Superior temporal gyrus (tissue), 1 donor: ENCODE measurements at regions not wholly inside any gene's neighbourhood (a gene's known extent, or its start where the extent isn't known, plus 50 kb on each side); places are given as distances from the start of the nearest gene placed in this dataset.
"Not testable (repeated sequence)": the region's sequence is repeated elsewhere in the genome, so short reads cannot be mapped to it uniquely, and the experiment has no call there.

Source experiments
- DNase-seq: peaks from one replicate; pipeline ENCODE4 v3.0.0-alpha.2; 2016; ENCODE audit errors: extremely low spot score

GRCh38 chr18:60015826-60016225 is 116.0 kb downstream of the PMAIP1 start:
- not testable (repeated sequence) for DNase-seq

GRCh38 chr18:60013148-60013547 is 113.4 kb downstream of the PMAIP1 start:
- DNase-seq: not testable (repeated sequence)

GRCh38 chr18:60010984-60011383 is 111.2 kb downstream of the PMAIP1 start:
- no peak for DNase-seq

GRCh38 chr18:60010513-60010912 is 110.7 kb downstream of the PMAIP1 start:
- no peak for DNase-seq

GRCh38 chr18:60007661-60008060 is 107.9 kb downstream of the PMAIP1 start:
- no peak for DNase-seq

- DNase-seq: no peak
Observed at GRCh38 chr18:60003610-60004185, 103.9 kb downstream of the PMAIP1 start.

GRCh38 chr18:59996370-59996966 is 96.7 kb downstream of the PMAIP1 start:
- peak; percentile 76 for DNase-seq

DNA sequence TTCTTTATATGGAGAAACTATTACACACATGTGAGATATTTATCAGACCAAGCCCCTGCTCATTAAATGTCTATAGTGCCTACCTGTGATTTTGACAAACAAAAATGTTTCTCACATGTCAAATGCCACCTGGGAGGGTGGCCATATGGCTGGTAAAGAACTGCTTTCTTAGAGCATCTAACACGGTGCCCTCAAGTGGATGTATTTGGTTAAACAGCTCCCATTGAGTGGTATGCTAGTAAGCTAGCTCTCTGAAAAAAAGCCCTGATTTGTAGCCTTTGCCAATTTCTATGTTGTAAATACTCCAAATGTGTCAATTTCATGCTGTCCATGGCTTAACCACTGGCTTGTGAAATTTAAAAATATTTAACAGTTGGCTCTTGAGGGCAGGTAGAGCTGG is 94.6 kb downstream of the PMAIP1 start:
- no peak for DNase-seq

- no peak for DNase-seq
Observed at GRCh38 chr18:59993560-59993959, 93.8 kb downstream of the PMAIP1 start.

GRCh38 chr18:59990121-59990823 is 90.5 kb downstream of the PMAIP1 start:
- no peak for DNase-seq

- DNase-seq: peak; percentile 81
Observed at GRCh38 chr18:59988098-59988706, 88.4 kb downstream of the PMAIP1 start.

GRCh38 chr18:59987102-59987501 is 87.3 kb downstream of the PMAIP1 start:
- DNase-seq: no peak

- DNase-seq: no peak
Observed at GRCh38 chr18:59986139-59986538, 86.3 kb downstream of the PMAIP1 start.

DNA sequence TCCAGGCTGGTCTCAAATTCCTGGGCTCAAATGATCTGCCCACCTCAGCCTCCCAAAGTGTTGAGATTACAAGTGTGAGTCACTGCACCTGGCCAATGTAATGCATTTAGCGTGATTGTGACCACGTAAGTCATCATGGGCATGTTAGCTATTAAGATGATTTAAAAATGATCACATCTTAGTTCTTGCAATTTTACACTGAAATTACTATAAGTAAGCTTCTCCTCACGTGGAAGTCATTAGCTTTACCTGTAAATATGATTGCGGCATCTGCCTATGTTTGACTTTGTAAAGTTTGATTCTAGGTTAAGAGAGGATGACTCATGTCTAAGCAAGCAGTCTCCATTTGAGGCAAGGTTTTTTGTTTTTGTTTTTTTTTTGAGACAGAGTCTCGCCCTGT is 85.5 kb downstream of the PMAIP1 start:
- DNase-seq: no peak

DNA sequence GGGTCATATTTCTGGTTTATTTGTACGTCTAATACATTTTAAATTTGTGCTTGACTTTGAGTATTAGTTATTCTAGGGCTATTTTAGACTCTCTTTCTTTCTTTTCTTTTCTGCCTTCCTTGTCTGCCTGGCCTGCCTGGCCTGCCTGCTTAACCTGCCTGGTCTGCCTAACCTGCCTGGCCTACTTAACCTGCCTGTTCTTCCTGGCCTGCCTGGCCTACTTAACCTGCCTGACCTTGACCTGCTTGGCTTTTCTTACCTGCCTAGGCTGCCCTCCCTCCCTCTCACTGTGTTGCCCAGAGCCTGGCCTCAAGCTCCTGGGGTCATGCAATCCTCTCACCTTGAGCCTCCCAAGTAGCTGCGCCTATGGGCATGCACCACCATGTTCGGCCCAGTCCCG is 83.7 kb downstream of the PMAIP1 start:
- DNase-seq: no peak

- DNase-seq: no peak
Observed at GRCh38 chr18:59980188-59980637, 80.4 kb downstream of the PMAIP1 start.

- DNase-seq: no peak
Observed at GRCh38 chr18:59971871-59972428, 72.2 kb downstream of the PMAIP1 start.

GRCh38 chr18:59971144-59971543 is 71.3 kb downstream of the PMAIP1 start:
- DNase-seq: not testable (repeated sequence)

GRCh38 chr18:59969477-59970028 is 69.8 kb downstream of the PMAIP1 start:
- not testable (repeated sequence) for DNase-seq

- DNase-seq: no peak
Observed at GRCh38 chr18:59968583-59968982, 68.8 kb downstream of the PMAIP1 start.

DNA sequence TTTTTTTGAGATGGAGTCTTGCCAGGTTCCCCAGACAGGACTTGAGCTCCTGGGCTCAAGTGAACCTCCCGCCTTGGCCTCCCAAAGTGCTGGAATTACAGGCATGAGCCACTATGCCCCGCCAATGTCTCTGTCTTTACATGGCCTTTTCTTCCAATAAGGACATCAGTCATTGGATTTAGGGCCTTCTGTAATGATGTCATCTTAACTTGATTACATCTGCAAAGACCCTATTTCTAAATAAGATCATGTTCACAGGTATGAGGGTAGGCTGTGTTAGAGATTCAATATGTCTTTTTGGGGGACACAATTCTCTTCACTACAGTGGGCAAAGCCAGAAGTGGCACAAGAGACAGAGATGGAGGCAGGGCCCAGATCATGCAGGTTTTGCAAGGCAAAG is 68.1 kb downstream of the PMAIP1 start:
- DNase-seq: no peak

GRCh38 chr18:59966913-59967312 is 67.1 kb downstream of the PMAIP1 start:
- no peak for DNase-seq
